Vagina (tissue), 2 donors: ENCODE measurements at regions not wholly inside any gene's neighbourhood (a gene's known extent, or its start where the extent isn't known, plus 50 kb on each side); places are given as distances from the start of the nearest gene placed in this dataset.
A peak's percentile ranks its signal among the peaks of the same experiment; 100 is the strongest.
"Not testable (repeated sequence)": the region's sequence is repeated elsewhere in the genome, so short reads cannot be mapped to it uniquely, and the experiment has no call there.

ENCODE experiments used
- DNase-seq, 2 donors: peaks; one replicate each; pipeline ENCODE4 v3.0.0-alpha.2; 2017; ENCODE audit errors: extremely low spot score in 2 of 2
- H3K27ac ChIP-seq: fragments of 200-600 bp; sonication (generic); one replicate; pipeline ENCODE4 v1.5.1; 2019
- H3K27me3 ChIP-seq: fragments of 200-600 bp; sonication (generic); one replicate; pipeline ENCODE4 v1.5.1; 2019
- H3K36me3 ChIP-seq, 2 donors: fragments of 200-600 bp; sonication (generic); one replicate each; pipeline ENCODE4 v1.5.1; 2017 to 2019
- H3K4me1 ChIP-seq: fragments of 200-600 bp; sonication (generic); one replicate; pipeline ENCODE4 v1.5.1; 2019
- H3K4me3 ChIP-seq, 2 donors: fragments of 200-600 bp; sonication (generic); 1 replicate in 1 of 2; 2 replicates in 1 of 2; pipeline ENCODE4 v1.5.1; 2016 to 2019
- H3K9me3 ChIP-seq: fragments of 200-600 bp; sonication (generic); one replicate; pipeline ENCODE4 v1.5.1; 2019
- POLR2AphosphoS5 ChIP-seq, 2 donors: sonication (generic); formaldehyde crosslinking; IDR thresholded peaks; one replicate each; pipeline ENCODE4 v1.9.0; 2017; ENCODE audit warnings: antibody characterized with exemption in 2 of 2, mild to moderate bottlenecking in 2 of 2, low read depth in 1 of 2; ENCODE audit not compliant: insufficient read depth in 1 of 2
- intact Hi-C: fragments of 100-400 bp; cut with DNase I; formaldehyde crosslinking; loops from one replicate; pipeline ENCODE4 v1.15.1; 2023

- peak in 1 of 2 donors; percentile 83 for DNase-seq
- intact Hi-C loops, H3K4me3 ChIP-seq, H3K36me3 ChIP-seq, H3K27me3 ChIP-seq, H3K9me3 ChIP-seq: not testable (repeated sequence)
- H3K27ac ChIP-seq, result peak overlapping the region; percentile 87
- peaks cover 37% of the 10 kb centered on the region for H3K4me1 ChIP-seq
Measured at GRCh38 chr16:29268785-29269191, 137.7 kb downstream of the NPIPB11 start.

GRCh38 chr16:29268348-29268747 lies 138.2 kb downstream of the NPIPB11 start:
- H3K27me3 ChIP-seq, H3K4me3 ChIP-seq, H3K36me3 ChIP-seq, intact Hi-C loops, H3K9me3 ChIP-seq: not testable (repeated sequence)
- peak overlapping the region; percentile 87 for H3K27ac ChIP-seq
- peak in 1 of 2 donors; percentile 82 for DNase-seq
- H3K4me1 ChIP-seq, result peaks cover 41% of the 10 kb centered on the region

GRCh38 chr16:29267891-29268290 lies 138.6 kb downstream of the NPIPB11 start:
- peak overlapping the region; percentile 87 for H3K27ac ChIP-seq
- peaks cover 41% of the 10 kb centered on the region for H3K4me1 ChIP-seq
- H3K27me3 ChIP-seq, H3K36me3 ChIP-seq, H3K9me3 ChIP-seq, H3K4me3 ChIP-seq, intact Hi-C loops, DNase-seq: not testable (repeated sequence)

GRCh38 chr16:29267055-29267619 lies 139.4 kb downstream of the NPIPB11 start:
- H3K27me3 ChIP-seq, H3K36me3 ChIP-seq, intact Hi-C loops, H3K4me3 ChIP-seq, H3K9me3 ChIP-seq: not testable (repeated sequence)
- H3K4me1 ChIP-seq, result peaks cover 49% of the 10 kb centered on the region
- H3K27ac ChIP-seq, result peak overlapping the region; percentile 87
- peak in 1 of 2 donors; percentile 77 for DNase-seq

GRCh38 chr16:29266612-29267011 lies 139.9 kb downstream of the NPIPB11 start:
- Histone ChIP-seq H3K4me1 (peaks cover 51% of the 10 kb centered on the region), H3K27ac (peak overlapping the region; percentile 87)
- TF ChIP-seq POLR2AphosphoS5 (IDR thresholded peaks at IDR 0.05; ENCODE audit: insufficient read depth in 1 of 2, low read depth in 1 of 2), result peak in 1 of 2 donors; percentile 38
- H3K4me3 ChIP-seq, H3K27me3 ChIP-seq, H3K36me3 ChIP-seq, H3K9me3 ChIP-seq, intact Hi-C loops: not testable (repeated sequence)
- peak; percentile 12 to 86 for DNase-seq

GRCh38 chr16:29265255-29265853 lies 141.2 kb downstream of the NPIPB11 start:
- peak in 1 of 2 donors; percentile 82 for DNase-seq
- H3K36me3 ChIP-seq, H3K9me3 ChIP-seq, H3K4me3 ChIP-seq, intact Hi-C loops, H3K27me3 ChIP-seq: not testable (repeated sequence)
- Histone ChIP-seq H3K27ac (peak overlapping the region; percentile 84), H3K4me1 (peaks cover 55% of the 10 kb centered on the region)
- peak; percentile 47 to 70 for TF ChIP-seq POLR2AphosphoS5 (IDR thresholded peaks at IDR 0.05; ENCODE audit: insufficient read depth in 1 of 2, low read depth in 1 of 2)

GRCh38 chr16:29264080-29264837 lies 142.3 kb downstream of the NPIPB11 start:
- H3K9me3 ChIP-seq, H3K4me3 ChIP-seq, H3K36me3 ChIP-seq, intact Hi-C loops, H3K27me3 ChIP-seq: not testable (repeated sequence)
- peak in 1 of 2 donors; percentile 55 for DNase-seq
- Histone ChIP-seq H3K27ac (peak overlapping the region; percentile 84), H3K4me1 (peaks cover 57% of the 10 kb centered on the region)

- H3K36me3 ChIP-seq, H3K27me3 ChIP-seq, intact Hi-C loops, H3K9me3 ChIP-seq, DNase-seq, H3K4me3 ChIP-seq: not testable (repeated sequence)
- Histone ChIP-seq H3K4me1 (peaks cover 49% of the 10 kb centered on the region), H3K27ac (peak overlapping the region; percentile 74)
Measured at GRCh38 chr16:29262725-29263124, 143.8 kb downstream of the NPIPB11 start.

- H3K4me3 ChIP-seq, intact Hi-C loops: not testable (repeated sequence)
Measured at GRCh38 chr16:29261427-29262248, 144.9 kb downstream of the NPIPB11 start.

GRCh38 chr16:29260683-29261426 lies 145.7 kb downstream of the NPIPB11 start:
- DNase-seq, result peak in 1 of 2 donors; percentile 28
- H3K36me3 ChIP-seq, H3K9me3 ChIP-seq, H3K4me3 ChIP-seq, H3K27me3 ChIP-seq, intact Hi-C loops: not testable (repeated sequence)
- Histone ChIP-seq H3K27ac (peak overlapping the region; percentile 74), H3K4me1 (peaks cover 44% of the 10 kb centered on the region)

More at GRCh38 chr16:29261427-29262248, 144.9 kb downstream of the NPIPB11 start:
- DNase-seq, result peak in 1 of 2 donors; percentile 25
- not testable (repeated sequence) for H3K36me3 ChIP-seq, H3K9me3 ChIP-seq, H3K27me3 ChIP-seq
- Histone ChIP-seq H3K27ac (peak overlapping the region; percentile 74), H3K4me1 (peaks cover 44% of the 10 kb centered on the region)
- peak in 1 of 2 donors; percentile 67 for TF ChIP-seq POLR2AphosphoS5 (IDR thresholded peaks at IDR 0.05; ENCODE audit: insufficient read depth in 1 of 2, low read depth in 1 of 2)

GRCh38 chr16:29259635-29260457 lies 146.7 kb downstream of the NPIPB11 start:
- H3K4me1 ChIP-seq, result peaks cover 47% of the 10 kb centered on the region
- peak in 1 of 2 donors; percentile 37 for DNase-seq
- H3K36me3 ChIP-seq, intact Hi-C loops, H3K27me3 ChIP-seq, H3K4me3 ChIP-seq, H3K9me3 ChIP-seq: not testable (repeated sequence)
- peak overlapping the region; percentile 74 for H3K27ac ChIP-seq
